ENCODE measurements at regions not wholly inside any gene's neighbourhood (a gene's known extent, or its start where the extent isn't known, plus 50 kb on each side); places are given as distances from the start of the nearest gene placed in this dataset.

- TF ChIP-seq CSDC2 (CRISPR knock-in tag; IDR thresholded peaks at IDR 0.05) = no peak
- TF ChIP-seq PATZ1 (CRISPR knock-in tag; IDR thresholded peaks at IDR 0.05; ENCODE audit: borderline replicate concordance) = no peak
- TF ChIP-seq, protein P1, sequence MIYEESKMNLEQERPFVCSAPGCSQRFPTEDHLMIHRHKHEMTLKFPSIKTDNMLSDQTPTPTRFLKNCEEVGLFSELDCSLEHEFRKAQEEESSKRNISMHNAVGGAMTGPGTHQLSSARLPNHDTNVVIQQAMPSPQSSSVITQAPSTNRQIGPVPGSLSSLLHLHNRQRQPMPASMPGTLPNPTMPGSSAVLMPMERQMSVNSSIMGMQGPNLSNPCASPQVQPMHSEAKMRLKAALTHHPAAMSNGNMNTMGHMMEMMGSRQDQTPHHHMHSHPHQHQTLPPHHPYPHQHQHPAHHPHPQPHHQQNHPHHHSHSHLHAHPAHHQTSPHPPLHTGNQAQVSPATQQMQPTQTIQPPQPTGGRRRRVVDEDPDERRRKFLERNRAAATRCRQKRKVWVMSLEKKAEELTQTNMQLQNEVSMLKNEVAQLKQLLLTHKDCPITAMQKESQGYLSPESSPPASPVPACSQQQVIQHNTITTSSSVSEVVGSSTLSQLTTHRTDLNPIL (CRISPR knock-in tag; IDR thresholded peaks at IDR 0.05; ENCODE audit: low read depth) = no peak
- no peak for TF ChIP-seq ARNTL (CRISPR knock-in tag; IDR thresholded peaks at IDR 0.05; ENCODE audit: borderline replicate concordance, low read depth)
- no peak for TF ChIP-seq RARB (CRISPR knock-in tag; IDR thresholded peaks at IDR 0.05)
- no peak for TF ChIP-seq ZFP3 (CRISPR knock-in tag; IDR thresholded peaks at IDR 0.05)
- no peak for TF ChIP-seq TOX (CRISPR knock-in tag; IDR thresholded peaks at IDR 0.05; ENCODE audit: borderline replicate concordance)
- TF ChIP-seq ZFP30 (CRISPR knock-in tag; IDR thresholded peaks at IDR 0.05) = no peak
- no peak for TF ChIP-seq TCF4 (CRISPR knock-in tag; IDR thresholded peaks at IDR 0.05; ENCODE audit: borderline replicate concordance)
- TF ChIP-seq BACH2 (CRISPR knock-in tag; IDR thresholded peaks at IDR 0.05; ENCODE audit: borderline replicate concordance) = no peak
- TF ChIP-seq CSRNP3 (CRISPR knock-in tag; IDR thresholded peaks at IDR 0.05) = no peak
Measured at GRCh38 chr10:9243941-9244411, 1189.5 kb downstream of the GATA3 start.
